AG09319 (cell line): ENCODE measurements at regions not wholly inside any gene's neighbourhood (a gene's known extent, or its start where the extent isn't known, plus 50 kb on each side); places are given as distances from the start of the nearest gene placed in this dataset.
"Not testable (repeated sequence)": the region's sequence is repeated elsewhere in the genome, so short reads cannot be mapped to it uniquely, and the experiment has no call there.

Source experiments
- DNase-seq: peaks from one replicate; pipeline ENCODE4 v3.0.0-alpha.2; 2010; ENCODE audit warnings: low read depth; ENCODE audit errors: extremely low read depth
- TF ChIP-seq, protein P1 (sequence below): IDR thresholded peaks from 2 replicates; pipeline ENCODE4 v1.5.1; 2011; ENCODE audit warnings: low read depth, mild to moderate bottlenecking, inconsistent platforms, low read length, moderate library complexity

DNA sequence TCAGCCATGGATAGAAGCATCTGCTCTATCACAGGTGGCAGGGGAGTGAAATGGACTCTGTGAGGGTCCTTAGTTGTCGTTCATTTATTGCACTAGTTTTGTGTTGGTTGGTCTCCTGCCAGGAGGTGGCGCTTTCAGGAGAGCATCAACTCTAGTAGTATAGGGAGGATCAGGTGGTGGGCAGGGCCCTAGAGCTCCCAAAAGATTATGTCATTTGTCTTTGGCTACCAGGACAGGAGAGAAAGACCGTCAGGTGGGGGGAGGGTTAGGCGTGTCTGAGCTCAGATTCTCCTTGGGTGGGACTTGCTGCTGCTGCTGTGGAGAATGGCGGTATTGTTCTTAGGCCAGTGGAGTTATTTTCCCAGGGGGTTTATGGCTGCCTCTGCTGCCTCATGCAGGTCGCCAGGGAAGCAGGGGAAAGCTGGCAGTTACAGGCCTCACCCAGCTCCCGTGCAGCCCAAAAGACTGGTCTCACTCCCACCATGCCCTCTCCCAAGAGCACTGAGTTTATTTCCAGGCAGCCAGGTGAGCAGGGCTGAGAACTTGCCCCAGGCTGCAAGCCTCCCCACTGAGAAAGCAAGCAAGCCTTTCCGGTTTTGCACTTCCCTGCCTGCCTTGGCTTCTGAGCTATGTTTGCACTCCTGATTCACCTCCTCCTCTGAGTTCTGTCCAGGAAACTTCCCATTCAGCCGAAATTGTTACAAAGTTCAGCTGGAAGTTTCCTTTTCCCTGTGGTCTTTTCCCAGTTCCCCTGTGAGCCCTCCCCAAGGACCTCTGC is 317.3 kb downstream of the TAF11L14 start:
- TF ChIP-seq, protein P1, sequence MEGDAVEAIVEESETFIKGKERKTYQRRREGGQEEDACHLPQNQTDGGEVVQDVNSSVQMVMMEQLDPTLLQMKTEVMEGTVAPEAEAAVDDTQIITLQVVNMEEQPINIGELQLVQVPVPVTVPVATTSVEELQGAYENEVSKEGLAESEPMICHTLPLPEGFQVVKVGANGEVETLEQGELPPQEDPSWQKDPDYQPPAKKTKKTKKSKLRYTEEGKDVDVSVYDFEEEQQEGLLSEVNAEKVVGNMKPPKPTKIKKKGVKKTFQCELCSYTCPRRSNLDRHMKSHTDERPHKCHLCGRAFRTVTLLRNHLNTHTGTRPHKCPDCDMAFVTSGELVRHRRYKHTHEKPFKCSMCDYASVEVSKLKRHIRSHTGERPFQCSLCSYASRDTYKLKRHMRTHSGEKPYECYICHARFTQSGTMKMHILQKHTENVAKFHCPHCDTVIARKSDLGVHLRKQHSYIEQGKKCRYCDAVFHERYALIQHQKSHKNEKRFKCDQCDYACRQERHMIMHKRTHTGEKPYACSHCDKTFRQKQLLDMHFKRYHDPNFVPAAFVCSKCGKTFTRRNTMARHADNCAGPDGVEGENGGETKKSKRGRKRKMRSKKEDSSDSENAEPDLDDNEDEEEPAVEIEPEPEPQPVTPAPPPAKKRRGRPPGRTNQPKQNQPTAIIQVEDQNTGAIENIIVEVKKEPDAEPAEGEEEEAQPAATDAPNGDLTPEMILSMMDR: no peak
- no peak for DNase-seq

- no peak for DNase-seq
- TF ChIP-seq, protein P1: no peak
Measured at GRCh38 chr5:17952231-17952630, 318.0 kb downstream of the TAF11L14 start.

- DNase-seq: no peak
- TF ChIP-seq, protein P1: no peak
Measured at GRCh38 chr5:17964067-17964466, 329.8 kb downstream of the TAF11L14 start.

DNA sequence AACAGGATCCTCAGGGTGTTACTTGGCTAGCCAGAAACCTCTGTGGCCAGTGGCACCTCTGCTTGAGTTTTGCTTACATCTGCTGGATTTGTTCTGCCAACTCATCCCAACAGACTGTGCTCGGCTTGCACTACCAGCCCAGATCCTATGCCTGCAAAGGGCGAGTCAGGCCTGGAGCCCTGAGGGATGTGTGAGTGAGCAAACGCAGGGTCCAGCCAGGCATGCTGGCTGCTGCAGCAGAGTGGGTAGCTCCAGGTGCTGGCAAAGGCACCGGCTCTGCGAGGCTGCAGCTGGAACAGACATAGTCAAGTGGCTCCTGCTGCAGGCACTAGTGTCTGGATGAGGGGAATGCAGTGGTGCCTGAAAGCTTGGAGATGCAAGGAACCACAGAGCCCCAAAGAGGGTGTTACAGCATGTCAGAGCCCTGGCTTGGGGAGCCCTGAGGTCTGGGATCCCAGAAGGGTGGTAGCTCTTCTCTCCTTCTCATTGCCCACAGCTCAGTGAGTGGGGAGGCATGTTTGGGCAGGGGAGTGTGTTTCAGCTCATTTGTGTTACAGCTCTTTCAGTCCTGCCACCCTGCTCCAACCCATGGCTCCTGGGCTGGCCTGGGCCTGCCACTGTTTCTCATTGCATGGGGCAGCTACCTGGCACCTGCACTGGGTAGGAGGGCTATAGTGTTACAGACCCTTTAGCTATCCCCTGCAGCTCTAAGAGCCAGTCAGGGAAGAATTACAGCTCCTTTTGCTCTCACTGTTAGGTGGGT is 332.6 kb downstream of the TAF11L14 start:
- TF ChIP-seq, protein P1: no peak
- no peak for DNase-seq

GRCh38 chr5:17976404-17976803 is 342.1 kb downstream of the TAF11L14 start:
- DNase-seq: no peak
- TF ChIP-seq, protein P1: no peak

DNA sequence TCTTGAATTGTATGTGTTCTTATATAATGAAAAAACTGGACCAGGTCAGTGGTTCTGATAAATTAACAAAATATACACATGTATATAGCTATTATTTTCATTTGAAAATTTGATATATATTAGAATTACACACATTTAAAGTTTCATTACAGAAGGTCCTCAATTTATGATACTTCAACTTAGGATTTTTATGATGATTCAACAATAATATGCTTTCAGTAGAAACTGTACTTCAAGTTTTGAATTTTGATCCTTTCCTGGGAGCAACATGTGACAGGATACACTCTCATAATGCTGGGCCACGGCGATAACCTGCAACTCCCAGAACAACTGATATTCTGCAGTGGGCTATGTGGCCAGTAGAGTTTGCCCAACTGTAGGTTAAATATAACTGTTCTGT is 344.7 kb downstream of the TAF11L14 start:
- DNase-seq: no peak
- TF ChIP-seq, protein P1: no peak

- not testable (repeated sequence) for DNase-seq
Measured at GRCh38 chr5:17982626-17983025, 348.4 kb downstream of the TAF11L14 start.
